Mesodermal cell (in vitro differentiated cells): ENCODE measurements at regions not wholly inside any gene's neighbourhood (a gene's known extent, or its start where the extent isn't known, plus 50 kb on each side); places are given as distances from the start of the nearest gene placed in this dataset.

Experiments
- H3K27ac ChIP-seq: 2 replicates; pipeline ENCODE4 v1.7.0; 2013; ENCODE audit warnings: mild to moderate bottlenecking, low read depth, low read length, moderate library complexity; ENCODE audit not compliant: severe bottlenecking
- H3K36me3 ChIP-seq: 2 replicates; pipeline ENCODE4 v1.7.1; 2013; ENCODE audit warnings: mild to moderate bottlenecking, low read length, moderate library complexity; ENCODE audit not compliant: control insufficient read depth, insufficient read depth
- H3K4me1 ChIP-seq: one replicate; pipeline ENCODE4 v1.7.1; 2013; ENCODE audit warnings: mild to moderate bottlenecking, low read length; ENCODE audit not compliant: insufficient read depth, control insufficient read depth, poor library complexity, severe bottlenecking
- H3K4me3 ChIP-seq: 2 replicates; pipeline ENCODE4 v1.7.0; 2013; ENCODE audit warnings: low read length, control low read depth, mild to moderate bottlenecking; ENCODE audit not compliant: insufficient read depth, poor library complexity, severe bottlenecking; ENCODE audit errors: extremely low read depth
- H3K9me3 ChIP-seq: 2 replicates; pipeline ENCODE4 v1.7.1; 2013; ENCODE audit warnings: mild to moderate bottlenecking, low read length, moderate library complexity; ENCODE audit not compliant: control insufficient read depth
- WGBS, 2 experiments: methylation state at CpG; one replicate each; pipeline ENCODE4 v1.1.5; 2013; ENCODE audit warnings: missing lambda C conversion rate in 2 of 2; ENCODE audit not compliant: insufficient coverage in 2 of 2; 5-methylcytosine and 5-hydroxymethylcytosine counted together

- no peak overlapping the region for H3K27ac ChIP-seq
- H3K9me3 ChIP-seq = peaks cover under 1% of the 10 kb centered on the region
- no peak overlapping the region for H3K4me3 ChIP-seq
- no peaks in the 10 kb centered on the region for H3K36me3 ChIP-seq
- 67 to 86% methylated on average over 2 to 8 of the region's 8 CpGs for WGBS, 2 experiments
- H3K4me1 ChIP-seq = no peaks in the 10 kb centered on the region
Measured at GRCh38 chr21:31446226-31446855, 102.3 kb upstream of the TIAM1 start.

- H3K4me1 ChIP-seq = no peaks in the 10 kb centered on the region
- no peak overlapping the region for H3K27ac ChIP-seq
- H3K9me3 ChIP-seq = peaks cover 7% of the 10 kb centered on the region
- H3K4me3 ChIP-seq = no peak overlapping the region
- H3K36me3 ChIP-seq = no peaks in the 10 kb centered on the region
- WGBS, 2 experiments = 93 to 100% methylated on average over 2 to 3 of the region's 4 CpGs
Measured at GRCh38 chr21:31445137-31445536, 101.1 kb upstream of the TIAM1 start.

GRCh38 chr21:31443736-31444521 lies 99.9 kb upstream of the TIAM1 start:
- Histone ChIP-seq H3K27ac (no peak overlapping the region), H3K4me1 (no peaks in the 10 kb centered on the region), H3K4me3 (no peak overlapping the region), H3K9me3 (peaks cover 7% of the 10 kb centered on the region), H3K36me3 (no peaks in the 10 kb centered on the region)
- 80 to 100% methylated on average over 1 of the region's 8 CpGs for WGBS, 2 experiments

GRCh38 chr21:31442339-31442738 lies 98.3 kb upstream of the TIAM1 start:
- Histone ChIP-seq H3K9me3 (peaks cover 7% of the 10 kb centered on the region), H3K4me1 (no peaks in the 10 kb centered on the region), H3K27ac (no peak overlapping the region), H3K36me3 (no peaks in the 10 kb centered on the region), H3K4me3 (no peak overlapping the region)
- WGBS, 2 experiments = 75 to 78% methylated on average over 5 to 6 of the region's 6 CpGs

GRCh38 chr21:31429506-31429905 lies 85.4 kb upstream of the TIAM1 start:
- Histone ChIP-seq H3K9me3 (no peaks in the 10 kb centered on the region), H3K4me3 (no peak overlapping the region), H3K36me3 (no peaks in the 10 kb centered on the region), H3K27ac (no peak overlapping the region), H3K4me1 (peaks cover 7% of the 10 kb centered on the region)
- 98% methylated on average over 9 of the region's 9 CpGs for WGBS, 2 experiments

- Histone ChIP-seq H3K9me3 (no peaks in the 10 kb centered on the region), H3K4me3 (no peak overlapping the region), H3K4me1 (peaks cover 7% of the 10 kb centered on the region), H3K27ac (no peak overlapping the region), H3K36me3 (no peaks in the 10 kb centered on the region)
- 88 to 100% methylated on average over 2 to 3 of the region's 5 CpGs for WGBS, 2 experiments
Measured at GRCh38 chr21:31426235-31426797, 82.3 kb upstream of the TIAM1 start.

- Histone ChIP-seq H3K4me3 (no peak overlapping the region), H3K27ac (no peak overlapping the region), H3K36me3 (no peaks in the 10 kb centered on the region), H3K4me1 (peaks cover 7% of the 10 kb centered on the region), H3K9me3 (no peaks in the 10 kb centered on the region)
- WGBS, 2 experiments = 50% methylated on average over 1 of the region's 5 CpGs
Measured at GRCh38 chr21:31425138-31425537, 81.1 kb upstream of the TIAM1 start.

- Histone ChIP-seq H3K4me3 (no peak overlapping the region), H3K9me3 (no peaks in the 10 kb centered on the region), H3K36me3 (no peaks in the 10 kb centered on the region), H3K27ac (no peak overlapping the region), H3K4me1 (peaks cover 7% of the 10 kb centered on the region)
- 100% methylated on average over 1 to 3 of the region's 6 CpGs for WGBS, 2 experiments
Measured at GRCh38 chr21:31424058-31424457, 80.0 kb upstream of the TIAM1 start.

GRCh38 chr21:31420988-31421387 lies 76.9 kb upstream of the TIAM1 start:
- H3K9me3 ChIP-seq = no peaks in the 10 kb centered on the region
- H3K4me1 ChIP-seq = peaks cover 7% of the 10 kb centered on the region
- H3K4me3 ChIP-seq = no peak overlapping the region
- H3K27ac ChIP-seq = no peak overlapping the region
- H3K36me3 ChIP-seq = no peaks in the 10 kb centered on the region
- 97 to 98% methylated on average over 4 of the region's 8 CpGs for WGBS, 2 experiments

- Histone ChIP-seq H3K9me3 (no peaks in the 10 kb centered on the region), H3K36me3 (no peaks in the 10 kb centered on the region), H3K4me3 (no peak overlapping the region), H3K27ac (no peak overlapping the region), H3K4me1 (peaks cover 6% of the 10 kb centered on the region)
- WGBS, 2 experiments = 88 to 100% methylated on average over 1 of the region's 1 CpG
Measured at GRCh38 chr21:31420354-31420753, 76.3 kb upstream of the TIAM1 start.
